ENCODE measurements at regions not wholly inside any gene's neighbourhood (a gene's known extent, or its start where the extent isn't known, plus 50 kb on each side); places are given as distances from the start of the nearest gene placed in this dataset.

GRCh38 chr7:47221826-47222225 is 360.1 kb downstream of the TNS3 start:
- DNase-seq (ENCODE audit: low read depth), result no peak

- DNase-seq (ENCODE audit: low read depth), result no peak
Measured at GRCh38 chr7:47218378-47219176, 363.3 kb downstream of the TNS3 start.

- no peak for DNase-seq (ENCODE audit: low read depth)
Measured at GRCh38 chr7:47217570-47218360, 364.1 kb downstream of the TNS3 start.

DNA sequence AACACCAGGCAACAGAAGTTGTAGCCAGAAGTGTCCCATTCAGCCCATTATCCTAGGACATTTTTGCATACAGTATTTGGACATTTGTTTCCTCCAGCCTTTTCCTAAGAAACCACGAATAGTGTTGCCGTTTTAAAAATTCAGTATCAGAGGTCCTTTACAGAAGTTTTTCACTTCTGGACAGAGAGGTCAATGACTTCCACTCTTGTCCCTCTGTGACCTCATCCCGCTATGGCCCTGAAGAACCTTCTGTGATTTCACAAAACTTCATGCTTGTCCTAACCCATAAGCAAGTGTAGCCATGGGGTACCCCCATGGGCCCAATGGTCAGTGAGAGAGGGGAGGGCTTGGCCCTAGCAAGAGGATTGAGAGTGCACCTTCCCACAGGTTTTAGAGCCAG is 364.8 kb downstream of the TNS3 start:
- DNase-seq (ENCODE audit: low read depth), result no peak

GRCh38 chr7:47216439-47216838 is 365.5 kb downstream of the TNS3 start:
- no peak for DNase-seq (ENCODE audit: low read depth)

DNA sequence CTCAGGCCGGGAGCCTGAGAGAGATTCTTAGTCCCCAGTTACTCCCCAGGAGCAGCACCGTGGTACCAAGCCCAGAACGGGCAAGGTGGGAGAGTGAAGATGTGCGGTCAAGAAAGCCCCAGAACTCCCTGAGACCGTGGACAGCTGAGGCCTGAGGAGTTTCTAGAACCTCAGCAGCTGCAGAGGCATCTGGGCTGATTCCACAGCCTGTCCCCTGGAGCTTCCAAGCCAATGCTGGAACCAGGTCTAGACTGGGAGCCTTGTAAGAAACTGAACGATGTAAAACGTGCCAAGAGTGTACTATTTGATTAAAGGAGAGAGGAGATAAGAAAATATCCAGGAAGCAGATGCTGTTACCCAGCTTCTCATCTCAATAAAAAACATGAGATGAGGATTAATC is 366.3 kb downstream of the TNS3 start:
- DNase-seq (ENCODE audit: low read depth), result no peak

DNA sequence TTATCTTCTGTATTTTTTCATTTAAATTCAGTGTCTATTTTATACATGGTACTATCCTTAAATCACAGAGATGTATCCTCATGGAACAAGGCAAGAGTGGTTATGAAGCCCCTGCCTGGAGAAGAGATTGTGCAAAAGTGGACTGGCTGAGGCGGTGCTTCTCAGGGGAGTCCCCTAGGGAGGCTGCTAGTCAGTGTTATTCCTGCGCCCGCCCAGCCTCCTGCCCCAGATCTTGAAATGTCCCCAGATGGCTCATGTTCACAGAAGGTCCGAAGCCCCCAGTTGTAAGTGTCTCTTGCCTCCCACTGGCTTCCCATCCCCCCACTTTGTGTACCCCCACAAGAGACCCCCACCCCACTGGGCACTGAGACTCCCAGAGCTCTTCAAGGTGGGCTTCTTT is 366.9 kb downstream of the TNS3 start:
- DNase-seq (ENCODE audit: low read depth), result no peak

- no peak for DNase-seq (ENCODE audit: low read depth)
Measured at GRCh38 chr7:47213276-47213675, 368.6 kb downstream of the TNS3 start.

DNA sequence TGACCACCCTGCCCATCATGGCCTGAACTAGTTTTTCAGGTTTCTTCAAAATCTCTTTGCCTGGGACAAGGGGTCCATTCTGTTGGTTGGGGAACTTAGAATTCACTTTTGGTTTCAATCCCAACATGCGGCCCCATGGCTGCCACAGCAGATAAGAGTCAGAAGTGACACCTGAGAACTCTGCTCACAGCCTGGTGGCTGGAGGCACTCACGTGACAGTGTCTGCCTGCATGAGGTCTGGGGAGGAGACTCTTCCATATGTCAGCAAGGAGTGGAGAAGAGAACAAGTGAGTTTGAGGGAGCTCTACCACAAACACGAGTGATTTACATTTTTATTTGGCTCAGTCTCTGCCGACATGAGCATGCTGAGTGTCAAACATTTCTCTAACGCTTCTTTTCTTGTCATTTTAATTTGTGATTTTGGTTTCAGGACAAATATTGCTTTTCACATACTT is 370.4 kb downstream of the TNS3 start:
- DNase-seq (ENCODE audit: low read depth), result no peak

DNA sequence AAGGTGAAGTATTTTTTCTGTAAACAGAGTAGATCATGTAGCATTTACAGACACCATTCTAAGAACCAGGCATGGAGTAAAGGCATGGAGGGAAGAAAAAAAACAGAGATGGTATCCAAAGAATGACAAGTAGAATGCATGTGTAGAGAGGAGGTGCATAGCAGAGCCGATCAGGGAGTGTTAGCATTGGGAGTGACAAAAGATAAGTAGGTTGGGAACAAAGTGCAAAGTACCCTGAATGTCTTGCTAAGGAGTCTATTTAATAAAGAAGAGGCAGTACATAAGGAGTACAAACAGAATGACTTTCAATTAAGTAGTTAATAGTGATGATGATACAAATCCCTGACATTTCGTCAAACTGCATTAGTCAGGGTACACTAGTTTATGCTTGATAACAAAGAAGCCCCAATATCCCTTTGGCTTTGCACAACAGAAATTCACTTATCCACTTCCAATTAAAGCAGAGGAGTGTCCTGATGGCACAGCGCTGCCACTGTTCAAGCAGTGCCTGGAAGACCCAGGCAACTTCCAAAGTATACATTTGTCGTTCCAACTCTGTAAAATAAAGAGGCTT is 371.5 kb downstream of the TNS3 start:
- DNase-seq (ENCODE audit: low read depth), result no peak

GRCh38 chr7:47207956-47208355 is 374.0 kb downstream of the TNS3 start:
- DNase-seq (ENCODE audit: low read depth), result no peak

- DNase-seq (ENCODE audit: low read depth), result no peak
Measured at GRCh38 chr7:47204709-47205108, 377.2 kb downstream of the TNS3 start.

DNA sequence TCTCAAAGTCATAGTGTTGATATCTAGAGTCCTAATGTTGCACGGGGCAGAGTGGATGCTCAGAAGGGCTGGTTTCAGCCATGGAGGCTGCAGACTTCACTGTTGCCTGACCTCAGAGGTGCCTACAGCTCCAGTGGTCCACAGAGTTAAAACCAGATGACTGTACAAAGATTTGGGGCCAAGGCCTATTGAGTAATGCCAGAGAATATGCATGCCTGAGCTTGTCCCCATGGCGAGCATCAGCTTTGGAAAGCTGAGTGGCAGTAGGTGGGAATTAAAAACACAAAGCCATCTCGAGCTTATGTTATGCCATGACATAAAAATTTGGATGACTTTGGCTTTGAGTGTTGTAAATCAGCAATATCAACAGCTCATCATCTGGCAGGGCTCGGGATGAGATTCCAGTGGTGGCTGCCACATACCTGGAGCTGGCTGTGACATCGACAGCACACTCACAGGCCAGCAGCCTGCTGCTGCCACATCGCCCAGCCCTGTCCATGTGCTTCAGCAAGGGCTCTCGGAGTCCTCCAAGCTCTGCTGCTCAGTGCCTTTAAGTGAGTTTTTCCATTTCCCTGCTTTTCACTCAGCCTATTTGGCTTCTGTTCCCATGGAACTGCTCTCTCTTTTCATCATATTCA is 379.6 kb downstream of the TNS3 start:
- no peak for DNase-seq (ENCODE audit: low read depth)

GRCh38 chr7:47198159-47198558 is 383.8 kb downstream of the TNS3 start:
- DNase-seq (ENCODE audit: low read depth), result no peak

- no peak for DNase-seq (ENCODE audit: low read depth)
Measured at GRCh38 chr7:47197486-47197885, 384.4 kb downstream of the TNS3 start.

DNA sequence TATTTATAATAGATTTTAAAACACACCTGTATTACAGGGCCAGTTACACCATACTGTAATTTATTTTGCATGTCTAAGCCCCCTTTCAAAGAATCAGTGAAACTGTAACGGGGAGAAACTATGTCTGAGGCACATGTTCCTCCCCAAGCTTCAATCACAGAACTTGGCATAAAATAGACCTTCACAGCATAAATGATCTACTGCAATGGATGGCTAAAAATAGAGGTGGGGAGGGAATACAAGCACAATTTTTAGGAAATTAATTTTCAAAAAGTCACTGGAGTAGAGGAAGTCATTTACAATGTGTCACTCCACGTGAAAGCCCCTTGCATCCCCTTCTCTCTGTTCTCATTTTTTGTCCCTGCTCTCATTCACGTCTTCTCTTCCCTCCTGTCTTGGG is 385.2 kb downstream of the TNS3 start:
- DNase-seq (ENCODE audit: low read depth), result no peak

DNA sequence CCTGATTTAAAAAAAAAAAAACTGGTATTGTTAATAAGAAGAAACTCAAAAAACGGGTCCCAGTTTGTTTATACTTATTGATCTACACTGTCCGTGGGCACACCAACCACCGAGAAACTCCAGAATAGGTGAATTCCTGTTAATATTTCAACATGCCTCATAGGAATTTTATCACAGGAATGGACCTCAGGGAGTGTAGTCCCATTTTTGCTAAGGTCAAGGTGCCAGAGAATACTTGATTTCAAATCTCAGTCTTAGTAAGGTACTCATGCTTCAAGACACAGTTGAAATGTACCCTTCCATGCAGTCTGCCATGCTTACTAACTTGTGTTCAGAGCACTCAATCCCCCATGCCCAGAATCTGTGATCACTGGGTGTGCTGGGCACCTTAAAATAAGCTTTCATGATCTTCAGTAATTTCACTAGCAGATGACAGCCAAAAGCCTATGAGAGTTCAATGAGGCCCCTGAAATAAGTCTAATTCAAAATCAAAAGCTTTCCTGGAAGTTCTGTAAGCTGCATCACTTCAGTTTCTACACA is 385.7 kb downstream of the TNS3 start:
- no peak for DNase-seq (ENCODE audit: low read depth)

GRCh38 chr7:47195641-47196040 is 386.3 kb downstream of the TNS3 start:
- DNase-seq (ENCODE audit: low read depth), result no peak

GRCh38 chr7:47194516-47195057 is 387.3 kb downstream of the TNS3 start:
- DNase-seq (ENCODE audit: low read depth), result no peak

- no peak for DNase-seq (ENCODE audit: low read depth)
Measured at GRCh38 chr7:47192978-47193377, 388.9 kb downstream of the TNS3 start.

DNA sequence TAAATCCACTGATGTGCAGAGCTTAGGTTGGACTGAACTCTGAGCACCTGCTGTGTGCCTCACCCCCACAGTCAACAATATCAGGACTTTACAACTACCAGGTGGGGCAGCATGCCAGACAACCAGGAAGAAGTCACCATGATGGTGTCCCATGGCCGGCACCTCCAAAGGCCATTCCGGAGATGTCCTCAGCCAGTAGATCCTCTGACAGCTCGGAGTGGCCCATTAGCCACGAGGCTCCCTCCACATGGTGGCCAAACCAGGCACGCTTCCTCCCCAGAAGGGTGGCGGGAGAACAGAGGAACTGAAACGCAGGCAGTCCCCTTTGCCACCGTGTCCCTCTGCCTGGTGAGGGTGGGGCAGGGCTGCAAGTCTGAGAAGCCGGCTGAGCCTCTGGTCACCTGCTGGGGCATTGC is 390.0 kb downstream of the TNS3 start:
- no peak for DNase-seq (ENCODE audit: low read depth)

DNA sequence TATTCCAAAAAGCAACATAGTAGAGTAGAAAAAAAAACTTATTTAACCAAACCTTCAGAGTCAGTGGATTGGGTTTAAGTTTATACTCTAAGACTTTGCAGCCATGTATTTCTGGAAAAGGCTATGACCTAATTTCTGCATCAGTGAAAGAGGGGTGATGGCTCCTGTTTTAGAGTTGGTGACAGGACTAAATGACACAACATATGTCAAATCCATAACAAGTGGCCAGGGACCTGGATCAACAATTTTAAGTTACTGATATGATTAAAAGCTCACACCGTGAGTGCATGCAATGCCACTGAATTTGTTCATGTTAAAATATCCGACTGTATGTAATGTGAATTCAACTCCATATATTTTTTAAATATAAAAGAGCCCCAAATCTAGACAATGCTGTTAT is 390.6 kb downstream of the TNS3 start:
- no peak for DNase-seq (ENCODE audit: low read depth)
